AG04450 (cell line): ENCODE measurements at regions not wholly inside any gene's neighbourhood (a gene's known extent, or its start where the extent isn't known, plus 50 kb on each side); places are given as distances from the start of the nearest gene placed in this dataset.

Source experiments
- CTCF ChIA-PET: fragments of 300-600, 350-600 bp; formaldehyde crosslinking; extraction: SDS; loops from one replicate; lab custom pipeline; 2022; ENCODE audit warnings: antibody characterized with exemption, inconsistent platforms; lab: Charles Lee
- POLR2A ChIA-PET: fragments of 350-600 bp; formaldehyde crosslinking; extraction: SDS; loops from one replicate; lab custom pipeline; 2021; ENCODE audit warnings: antibody characterized with exemption, inconsistent platforms; lab: Yijun Ruan, JAX
- DNase-seq: peaks from one replicate; pipeline ENCODE4 v3.0.0-alpha.2; 2011; ENCODE audit warnings: low read depth, low spot score
- H3K27ac ChIP-seq: one replicate; pipeline ENCODE4 v1.5.1; 2012; ENCODE audit warnings: low read depth, low read length, control low read depth
- H3K27me3 ChIP-seq: one replicate; pipeline ENCODE4 v1.6.0; 2012; ENCODE audit warnings: low read length; ENCODE audit not compliant: control insufficient read depth, insufficient read depth
- H3K4me3 ChIP-seq: 2 replicates; pipeline ENCODE4 v1.5.1; 2011; ENCODE audit warnings: mild to moderate bottlenecking, low read depth, low read length, control low read depth
- H3K9me3 ChIP-seq: 2 replicates; pipeline ENCODE4 v1.5.1; 2012; ENCODE audit warnings: low read length; ENCODE audit not compliant: control insufficient read depth, insufficient read depth
- TF ChIP-seq, protein P1 (sequence below): IDR thresholded peaks from 2 replicates; pipeline ENCODE4 v1.5.1; 2011; ENCODE audit warnings: low read depth, low read length, control low read depth, inconsistent platforms

DNA sequence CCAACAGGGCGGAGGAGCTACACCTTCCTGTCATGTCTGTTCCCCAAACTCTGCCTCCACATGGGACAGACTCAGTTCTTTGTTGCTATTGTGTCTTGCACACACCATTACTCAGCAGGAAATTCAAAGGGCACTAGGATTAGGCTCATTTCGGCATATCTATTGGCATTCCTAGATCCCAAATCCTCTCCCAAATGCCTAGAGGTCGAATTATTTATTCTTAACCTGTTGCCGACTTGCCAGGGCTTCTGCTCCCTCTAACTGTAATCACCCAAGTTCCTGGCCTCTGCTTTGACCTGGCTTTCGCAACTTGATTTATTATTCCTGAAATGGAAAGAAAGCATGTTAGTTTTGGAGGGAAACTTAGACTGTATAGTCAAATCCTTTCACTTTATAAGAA is 67.8 kb upstream of the ST6GAL2 start:
- Histone ChIP-seq H3K9me3 (no peaks in the 10 kb centered on the region), H3K4me3 (no peak overlapping the region), H3K27ac (no peak overlapping the region), H3K27me3 (no peaks in the 10 kb centered on the region)
- POLR2A ChIA-PET, result no interaction called here
- no peak for DNase-seq
- TF ChIP-seq, protein P1, sequence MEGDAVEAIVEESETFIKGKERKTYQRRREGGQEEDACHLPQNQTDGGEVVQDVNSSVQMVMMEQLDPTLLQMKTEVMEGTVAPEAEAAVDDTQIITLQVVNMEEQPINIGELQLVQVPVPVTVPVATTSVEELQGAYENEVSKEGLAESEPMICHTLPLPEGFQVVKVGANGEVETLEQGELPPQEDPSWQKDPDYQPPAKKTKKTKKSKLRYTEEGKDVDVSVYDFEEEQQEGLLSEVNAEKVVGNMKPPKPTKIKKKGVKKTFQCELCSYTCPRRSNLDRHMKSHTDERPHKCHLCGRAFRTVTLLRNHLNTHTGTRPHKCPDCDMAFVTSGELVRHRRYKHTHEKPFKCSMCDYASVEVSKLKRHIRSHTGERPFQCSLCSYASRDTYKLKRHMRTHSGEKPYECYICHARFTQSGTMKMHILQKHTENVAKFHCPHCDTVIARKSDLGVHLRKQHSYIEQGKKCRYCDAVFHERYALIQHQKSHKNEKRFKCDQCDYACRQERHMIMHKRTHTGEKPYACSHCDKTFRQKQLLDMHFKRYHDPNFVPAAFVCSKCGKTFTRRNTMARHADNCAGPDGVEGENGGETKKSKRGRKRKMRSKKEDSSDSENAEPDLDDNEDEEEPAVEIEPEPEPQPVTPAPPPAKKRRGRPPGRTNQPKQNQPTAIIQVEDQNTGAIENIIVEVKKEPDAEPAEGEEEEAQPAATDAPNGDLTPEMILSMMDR, result no peak
- CTCF ChIA-PET, result no interaction called here

DNA sequence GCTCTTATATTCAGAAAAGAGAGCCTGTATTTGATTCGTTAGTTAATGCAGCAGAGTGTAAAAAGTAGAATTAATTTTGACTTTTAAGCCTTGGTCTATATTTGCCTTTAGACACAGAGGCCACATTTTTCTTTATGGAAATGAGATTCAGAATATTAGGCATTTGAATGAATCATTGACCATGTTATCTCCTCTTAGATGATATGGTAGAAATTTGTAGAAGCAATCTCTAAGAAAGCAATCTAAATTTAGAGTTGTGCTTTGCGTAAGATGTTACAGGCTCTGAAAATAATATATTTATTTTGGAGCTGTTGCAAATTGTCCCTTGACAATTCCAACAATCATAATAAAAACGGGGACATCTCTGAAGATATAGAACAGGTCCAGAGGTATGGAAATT is 68.3 kb upstream of the ST6GAL2 start:
- no peak for DNase-seq
- ChIA-PET CTCF (no interaction called here), POLR2A (no interaction called here)
- TF ChIP-seq, protein P1, result no peak
- no peak overlapping the region for H3K4me3 ChIP-seq
- H3K27me3 ChIP-seq, result no peaks in the 10 kb centered on the region
- H3K27ac ChIP-seq, result no peak overlapping the region
- H3K9me3 ChIP-seq, result no peaks in the 10 kb centered on the region

DNA sequence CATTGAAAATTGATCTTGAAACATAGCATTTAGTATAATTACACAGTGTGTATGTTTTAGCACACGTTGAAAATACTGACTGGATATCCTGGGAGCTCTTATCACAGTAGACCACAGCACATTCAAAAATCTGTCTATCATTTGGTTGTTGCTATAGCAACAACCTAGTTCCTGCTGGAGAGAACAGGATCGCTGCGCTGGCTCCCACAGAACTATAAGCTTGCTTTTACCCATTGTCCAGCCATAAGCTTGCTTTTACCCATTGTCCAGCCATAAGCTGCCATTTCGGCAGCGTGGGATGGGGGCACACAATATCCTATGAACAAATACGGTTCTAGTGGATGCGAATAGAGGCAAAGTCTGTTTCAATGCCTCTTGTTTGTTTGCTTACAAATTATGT is 70.4 kb upstream of the ST6GAL2 start:
- ChIA-PET POLR2A (no interaction called here), CTCF (no interaction called here)
- TF ChIP-seq, protein P1, result no peak
- no peak for DNase-seq
- Histone ChIP-seq H3K27me3 (no peaks in the 10 kb centered on the region), H3K4me3 (no peak overlapping the region), H3K27ac (no peak overlapping the region), H3K9me3 (no peaks in the 10 kb centered on the region)

DNA sequence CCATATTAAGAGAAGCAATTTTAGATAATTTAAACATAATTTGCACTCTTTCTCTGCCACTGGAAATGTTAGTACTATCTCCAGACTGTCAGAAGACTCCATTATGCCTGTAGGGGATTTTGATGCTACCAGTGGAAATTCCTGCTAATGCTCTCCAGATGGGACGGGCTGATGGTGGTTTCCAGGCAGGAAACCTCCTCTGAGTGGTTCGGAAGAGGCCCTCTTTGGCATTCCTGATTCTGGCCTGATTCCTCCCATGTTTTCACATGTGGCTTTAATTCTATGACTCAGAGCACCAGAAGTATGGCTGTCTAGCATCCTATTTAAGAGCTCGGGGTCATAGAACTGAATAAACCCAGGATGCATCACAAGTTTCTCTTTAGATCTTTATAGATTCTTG is 70.9 kb upstream of the ST6GAL2 start:
- TF ChIP-seq, protein P1, result 0 out of 2 replicates have a peak, but pooled peaks have one; percentile 9
- DNase-seq, result peak; percentile 87
- Histone ChIP-seq H3K27ac (no peak overlapping the region), H3K4me3 (no peak overlapping the region), H3K9me3 (no peaks in the 10 kb centered on the region), H3K27me3 (no peaks in the 10 kb centered on the region)
- ChIA-PET CTCF (no interaction called here), POLR2A (no interaction called here)

DNA sequence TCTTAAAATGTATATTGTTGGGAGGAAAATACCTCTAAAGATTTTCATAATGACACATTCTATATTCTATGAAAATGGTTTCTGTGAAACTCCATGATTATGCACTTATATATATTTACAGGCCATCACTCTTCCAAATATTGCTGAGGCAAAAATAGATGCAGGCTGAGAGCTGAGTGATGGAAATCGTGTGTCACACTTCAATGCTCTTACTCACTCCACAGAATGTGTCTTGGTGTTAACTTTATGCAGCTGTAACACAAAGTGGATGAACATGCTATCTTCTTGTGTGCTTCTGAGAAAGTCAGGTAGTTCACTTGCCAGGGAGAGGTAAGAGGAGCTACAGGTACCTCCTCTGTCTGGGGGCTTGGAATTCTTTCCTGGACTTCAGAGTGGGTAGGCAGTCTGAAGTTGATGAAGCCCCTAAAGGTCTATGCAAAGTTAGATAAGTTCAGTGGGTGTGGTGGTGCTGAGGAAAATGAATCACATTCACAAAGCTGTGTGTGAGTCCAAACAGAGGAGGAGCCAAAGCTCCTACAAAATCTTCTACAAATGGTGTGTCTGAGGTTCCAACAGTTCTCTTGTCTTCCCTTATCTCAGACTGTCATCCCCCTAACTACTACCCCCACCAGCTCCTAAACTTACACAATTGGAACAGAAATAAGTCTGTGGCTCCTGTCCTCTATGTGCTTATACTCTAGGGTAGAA is 74.2 kb upstream of the ST6GAL2 start:
- Histone ChIP-seq H3K27me3 (no peaks in the 10 kb centered on the region), H3K4me3 (no peak overlapping the region), H3K9me3 (no peaks in the 10 kb centered on the region), H3K27ac (no peak overlapping the region)
- ChIA-PET POLR2A (interaction anchor here (1.1 kb wide), 1 partner anchor 11 kb away, joined by 4 read pairs; no protein-coding TSS in a partner anchor), CTCF (interaction anchor here (1.4 kb wide), 1 partner anchor 22 kb away, joined by 5 read pairs; no protein-coding TSS in a partner anchor)
- TF ChIP-seq, protein P1, result no peak
- DNase-seq, result no peak
